Testis (tissue), 2 donors: ENCODE measurements at regions not wholly inside any gene's neighbourhood (a gene's known extent, or its start where the extent isn't known, plus 50 kb on each side); places are given as distances from the start of the nearest gene placed in this dataset.

Experiments used
- POLR2A ChIP-seq: fragments of 450-650 bp; IDR thresholded peaks from one replicate; pipeline ENCODE4 v1.6.1; 2017; ENCODE audit warnings: antibody characterized with exemption, mild to moderate bottlenecking, moderate library complexity
- TF ChIP-seq, protein P1 (sequence below), 3 experiments: fragments of 450-650 bp in 2 of 3; fragments of 200-600 bp in 1 of 3; sonication (generic) in 1 of 3; IDR thresholded peaks; one replicate each; pipeline ENCODE4 v1.5.1; 2016 to 2019; ENCODE audit warnings: antibody characterized with exemption in 3 of 3, mild to moderate bottlenecking in 2 of 3, moderate library complexity in 1 of 3

DNA sequence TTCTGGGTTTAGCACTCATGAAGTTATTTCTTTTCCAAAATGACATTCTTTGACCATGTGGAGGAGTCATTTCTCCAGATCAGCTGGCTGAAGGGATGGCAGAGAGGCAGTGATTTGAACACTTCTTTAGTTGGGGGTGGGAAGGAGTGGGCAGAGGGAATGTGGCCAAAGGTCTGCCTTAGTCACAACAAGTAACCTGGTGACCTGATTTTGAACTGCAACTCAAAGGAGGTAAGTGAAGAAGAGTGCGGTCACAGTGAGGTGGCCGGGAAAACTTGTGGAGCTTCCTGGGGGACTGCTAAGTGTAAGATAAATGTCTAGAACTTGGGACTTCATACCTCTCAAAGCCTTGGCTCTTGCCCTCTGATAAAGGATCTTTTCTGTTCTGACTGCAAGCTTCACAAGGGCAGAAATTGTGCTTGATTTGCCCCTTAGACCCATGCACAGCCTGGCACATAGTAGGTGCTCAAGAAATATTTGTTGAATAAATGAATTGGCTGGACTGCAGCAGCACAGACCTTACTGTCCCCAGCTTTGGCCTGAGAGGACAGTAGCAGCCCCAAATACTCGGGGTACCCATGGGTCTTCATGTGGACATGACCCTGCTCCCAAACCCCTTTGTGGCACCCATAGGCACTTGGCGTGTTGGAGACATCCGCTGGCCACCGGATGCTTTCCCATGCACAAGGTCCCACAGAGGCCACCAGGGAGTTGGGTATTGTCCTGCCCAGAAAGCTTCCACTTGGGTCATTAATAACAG is 99.0 kb upstream of the ALX4 start:
- TF ChIP-seq, protein P1, sequence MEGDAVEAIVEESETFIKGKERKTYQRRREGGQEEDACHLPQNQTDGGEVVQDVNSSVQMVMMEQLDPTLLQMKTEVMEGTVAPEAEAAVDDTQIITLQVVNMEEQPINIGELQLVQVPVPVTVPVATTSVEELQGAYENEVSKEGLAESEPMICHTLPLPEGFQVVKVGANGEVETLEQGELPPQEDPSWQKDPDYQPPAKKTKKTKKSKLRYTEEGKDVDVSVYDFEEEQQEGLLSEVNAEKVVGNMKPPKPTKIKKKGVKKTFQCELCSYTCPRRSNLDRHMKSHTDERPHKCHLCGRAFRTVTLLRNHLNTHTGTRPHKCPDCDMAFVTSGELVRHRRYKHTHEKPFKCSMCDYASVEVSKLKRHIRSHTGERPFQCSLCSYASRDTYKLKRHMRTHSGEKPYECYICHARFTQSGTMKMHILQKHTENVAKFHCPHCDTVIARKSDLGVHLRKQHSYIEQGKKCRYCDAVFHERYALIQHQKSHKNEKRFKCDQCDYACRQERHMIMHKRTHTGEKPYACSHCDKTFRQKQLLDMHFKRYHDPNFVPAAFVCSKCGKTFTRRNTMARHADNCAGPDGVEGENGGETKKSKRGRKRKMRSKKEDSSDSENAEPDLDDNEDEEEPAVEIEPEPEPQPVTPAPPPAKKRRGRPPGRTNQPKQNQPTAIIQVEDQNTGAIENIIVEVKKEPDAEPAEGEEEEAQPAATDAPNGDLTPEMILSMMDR (IDR thresholded peaks at IDR 0.05), result no peak
- TF ChIP-seq POLR2A, result no peak
